ENCODE measurements at regions not wholly inside any gene's neighbourhood (a gene's known extent, or its start where the extent isn't known, plus 50 kb on each side); places are given as distances from the start of the nearest gene placed in this dataset.

DNA sequence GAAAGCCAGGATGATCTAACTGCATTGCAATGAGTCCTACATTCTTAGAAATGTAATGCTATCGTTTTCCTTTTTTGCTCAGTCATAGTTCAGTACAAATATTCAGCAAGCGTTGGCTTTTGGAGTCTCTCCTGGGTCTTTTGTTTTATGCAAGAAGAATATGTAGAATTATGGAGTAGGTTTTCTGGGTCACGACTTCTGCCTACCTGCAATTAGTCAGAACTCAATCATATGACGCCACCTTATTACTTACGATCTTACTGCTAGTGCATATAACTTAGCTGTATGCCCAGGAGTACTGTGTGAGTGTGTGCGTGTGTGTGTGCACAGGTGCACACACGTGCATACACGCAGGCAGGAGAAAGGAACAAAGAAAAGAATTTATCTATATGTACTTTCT, 640.2 kb downstream of the STK39 start:
- TF ChIP-seq, protein P1, sequence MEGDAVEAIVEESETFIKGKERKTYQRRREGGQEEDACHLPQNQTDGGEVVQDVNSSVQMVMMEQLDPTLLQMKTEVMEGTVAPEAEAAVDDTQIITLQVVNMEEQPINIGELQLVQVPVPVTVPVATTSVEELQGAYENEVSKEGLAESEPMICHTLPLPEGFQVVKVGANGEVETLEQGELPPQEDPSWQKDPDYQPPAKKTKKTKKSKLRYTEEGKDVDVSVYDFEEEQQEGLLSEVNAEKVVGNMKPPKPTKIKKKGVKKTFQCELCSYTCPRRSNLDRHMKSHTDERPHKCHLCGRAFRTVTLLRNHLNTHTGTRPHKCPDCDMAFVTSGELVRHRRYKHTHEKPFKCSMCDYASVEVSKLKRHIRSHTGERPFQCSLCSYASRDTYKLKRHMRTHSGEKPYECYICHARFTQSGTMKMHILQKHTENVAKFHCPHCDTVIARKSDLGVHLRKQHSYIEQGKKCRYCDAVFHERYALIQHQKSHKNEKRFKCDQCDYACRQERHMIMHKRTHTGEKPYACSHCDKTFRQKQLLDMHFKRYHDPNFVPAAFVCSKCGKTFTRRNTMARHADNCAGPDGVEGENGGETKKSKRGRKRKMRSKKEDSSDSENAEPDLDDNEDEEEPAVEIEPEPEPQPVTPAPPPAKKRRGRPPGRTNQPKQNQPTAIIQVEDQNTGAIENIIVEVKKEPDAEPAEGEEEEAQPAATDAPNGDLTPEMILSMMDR (IDR thresholded peaks at IDR 0.05; ENCODE audit: borderline replicate concordance, extremely low read depth, low read length, poor library complexity, severe bottlenecking), result no peak
- TF ChIP-seq EZH2 (IDR thresholded peaks at IDR 0.05; ENCODE audit: borderline replicate concordance, low read depth, low read length, severe bottlenecking), result no peak
